Liver (tissue), 8 donors: ENCODE measurements at regions not wholly inside any gene's neighbourhood (a gene's known extent, or its start where the extent isn't known, plus 50 kb on each side); places are given as distances from the start of the nearest gene placed in this dataset.

ENCODE experiments used
- DNase-seq: peaks from one replicate; pipeline ENCODE4 v3.0.0-alpha.2; 2017; ENCODE audit warnings: low spot score
- H3K27ac ChIP-seq, 2 donors: one replicate each; pipeline ENCODE4 v1.7.0; 2013; ENCODE audit warnings: inconsistent platforms in 2 of 2, low read length in 2 of 2, control low read depth in 1 of 2, low read depth in 1 of 2, mild to moderate bottlenecking in 1 of 2
- H3K27me3 ChIP-seq, 4 donors: one replicate each; pipeline versions ENCODE4 v1.6.1 to v1.7.0; 2013; ENCODE audit warnings: low read length in 3 of 4, inconsistent platforms in 1 of 4, mild to moderate bottlenecking in 1 of 4, moderate library complexity in 1 of 4; ENCODE audit not compliant: control insufficient read depth in 4 of 4, insufficient read depth in 4 of 4
- H3K36me3 ChIP-seq, 4 donors: one replicate each; pipeline versions ENCODE4 v1.6.1 to v1.7.0; 2013; ENCODE audit warnings: low read length in 3 of 4, mild to moderate bottlenecking in 3 of 4, low read depth in 1 of 4, moderate library complexity in 1 of 4; ENCODE audit not compliant: control insufficient read depth in 4 of 4, insufficient read depth in 3 of 4
- H3K4me1 ChIP-seq, 4 donors: one replicate each; pipeline versions ENCODE4 v1.6.1 to v1.7.0; 2013; ENCODE audit warnings: low read length in 3 of 4, mild to moderate bottlenecking in 3 of 4, moderate library complexity in 1 of 4; ENCODE audit not compliant: control insufficient read depth in 4 of 4, insufficient read depth in 4 of 4
- H3K4me3 ChIP-seq, 3 donors: one replicate each; pipeline versions ENCODE4 v1.6.1 to v1.7.0; 2013; ENCODE audit warnings: low read length in 3 of 3, control low read depth in 1 of 3, low read depth in 1 of 3, mild to moderate bottlenecking in 1 of 3
- H3K9ac ChIP-seq, 2 donors: one replicate each; pipeline ENCODE4 v1.7.0; 2013; ENCODE audit warnings: low read length in 2 of 2, mild to moderate bottlenecking in 2 of 2, moderate library complexity in 2 of 2, control low read depth in 1 of 2, low read depth in 1 of 2
- H3K9me3 ChIP-seq, 4 donors: one replicate each; pipeline versions ENCODE4 v1.6.1 to v1.7.0; 2013; ENCODE audit warnings: low read length in 3 of 4; ENCODE audit not compliant: control insufficient read depth in 4 of 4
- ATF3 ChIP-seq: IDR thresholded peaks from 2 replicates; pipeline ENCODE4 v1.6.1; 2016; ENCODE audit warnings: antibody characterized with exemption
- CTCF ChIP-seq: fragments of 150-350 bp; IDR thresholded peaks from 2 replicates; pipeline ENCODE4 v1.5.1; 2017; ENCODE audit warnings: improper control_type of control experiment, low read depth, low read length; ENCODE audit not compliant: missing input control
- EGR1 ChIP-seq, 2 donors: IDR thresholded peaks; 2 replicates each; pipeline ENCODE4 v1.6.1; 2016 to 2018; ENCODE audit warnings: antibody characterized with exemption in 2 of 2, low read depth in 2 of 2
- FOXA1 ChIP-seq: IDR thresholded peaks from 2 replicates; pipeline ENCODE4 v1.6.1; 2016; ENCODE audit warnings: antibody characterized with exemption
- FOXA2 ChIP-seq: IDR thresholded peaks from 2 replicates; pipeline ENCODE4 v1.6.1; 2016; ENCODE audit warnings: antibody characterized with exemption
- GABPA ChIP-seq, 2 donors: IDR thresholded peaks in 1 of 2; conservative IDR thresholded peaks in 1 of 2; 2 replicates each; pipeline ENCODE4 v1.6.1; 2016; ENCODE audit warnings: antibody characterized with exemption in 2 of 2, mild to moderate bottlenecking in 1 of 2, moderate library complexity in 1 of 2
- HNF4A ChIP-seq, 2 donors: conservative IDR thresholded peaks; 2 replicates each; pipeline ENCODE4 v1.6.1; 2016; ENCODE audit warnings: antibody characterized with exemption in 2 of 2, mild to moderate bottlenecking in 2 of 2
- HNF4G ChIP-seq: IDR thresholded peaks from 2 replicates; pipeline ENCODE4 v1.6.1; 2016; ENCODE audit warnings: antibody characterized with exemption
- JUND ChIP-seq, 2 donors: IDR thresholded peaks; 2 replicates each; pipeline ENCODE4 v1.6.1; 2016; ENCODE audit warnings: antibody characterized with exemption in 2 of 2
- NR2F2 ChIP-seq: IDR thresholded peaks from 2 replicates; pipeline ENCODE4 v1.6.1; 2016; ENCODE audit warnings: antibody characterized with exemption
- RAD21 ChIP-seq, 2 donors: IDR thresholded peaks; 2 replicates each; pipeline ENCODE4 v1.6.1; 2016; ENCODE audit warnings: antibody characterized with exemption in 2 of 2, mild to moderate bottlenecking in 2 of 2
- RXRA ChIP-seq, 2 donors: IDR thresholded peaks; 2 replicates each; pipeline ENCODE4 v1.6.1; 2017 to 2018; ENCODE audit warnings: antibody characterized with exemption in 2 of 2, mild to moderate bottlenecking in 1 of 2
- SP1 ChIP-seq: IDR thresholded peaks from 2 replicates; pipeline ENCODE4 v1.6.1; 2018; ENCODE audit warnings: antibody characterized with exemption, mild to moderate bottlenecking
- TAF1 ChIP-seq: conservative IDR thresholded peaks from 2 replicates; pipeline ENCODE4 v1.6.1; 2016; ENCODE audit warnings: antibody characterized with exemption, mild to moderate bottlenecking
- YY1 ChIP-seq: IDR thresholded peaks from 2 replicates; pipeline ENCODE4 v1.6.1; 2016; ENCODE audit warnings: antibody characterized with exemption, mild to moderate bottlenecking
- ZBTB33 ChIP-seq: IDR thresholded peaks from 2 replicates; pipeline ENCODE4 v1.6.1; 2016; ENCODE audit warnings: antibody characterized with exemption
- WGBS: extraction: QIAGEN DNeasy Blood & Tissue Kit; methylation state at CpG from one replicate; pipeline ENCODE4 v1.1.7; 2013; 5-methylcytosine and 5-hydroxymethylcytosine counted together
- TF ChIP-seq, protein P1 (sequence below): IDR thresholded peaks from 2 replicates; pipeline ENCODE4 v1.6.1; 2016; ENCODE audit warnings: antibody characterized with exemption
- TF ChIP-seq, protein P2 (sequence below): IDR thresholded peaks from 2 replicates; pipeline ENCODE4 v1.6.1; 2016; ENCODE audit warnings: antibody characterized with exemption, mild to moderate bottlenecking
- donor health status: healthy.
- donor health status: healthy.
- donor health status: healthy.
- donor health status: healthy.
- donor health status: healthy.

- H3K27me3 ChIP-seq = no peaks in the 10 kb centered on the region
- no peak for DNase-seq
- no peaks in the 10 kb centered on the region for H3K9me3 ChIP-seq
- H3K27ac ChIP-seq = no peak overlapping the region
- H3K9ac ChIP-seq = no peak overlapping the region
- H3K4me1 ChIP-seq = no peaks in the 10 kb centered on the region
- no peak overlapping the region for H3K4me3 ChIP-seq
- no peak for TF ChIP-seq ZBTB33
- no peak for TF ChIP-seq HNF4G
- no peak for TF ChIP-seq GABPA (IDR thresholded peaks at IDR 0.05 in 1 of 2, conservative IDR thresholded peaks at IDR 0.05 in 1 of 2)
- TF ChIP-seq RAD21 (IDR thresholded peaks at IDR 0.05) = no peak
- no peak for TF ChIP-seq ATF3
- TF ChIP-seq YY1 = no peak
- TF ChIP-seq NR2F2 = no peak
- no peak for TF ChIP-seq CTCF
- no peak for TF ChIP-seq FOXA2
- no peak for TF ChIP-seq HNF4A (conservative IDR thresholded peaks at IDR 0.05)
- no peak for TF ChIP-seq TAF1
- TF ChIP-seq RXRA (IDR thresholded peaks at IDR 0.05) = no peak
- TF ChIP-seq JUND (IDR thresholded peaks at IDR 0.05) = no peak
- TF ChIP-seq, protein P1, sequence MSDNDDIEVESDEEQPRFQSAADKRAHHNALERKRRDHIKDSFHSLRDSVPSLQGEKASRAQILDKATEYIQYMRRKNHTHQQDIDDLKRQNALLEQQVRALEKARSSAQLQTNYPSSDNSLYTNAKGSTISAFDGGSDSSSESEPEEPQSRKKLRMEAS = no peak
- no peak for TF ChIP-seq FOXA1
- TF ChIP-seq, protein P2, sequence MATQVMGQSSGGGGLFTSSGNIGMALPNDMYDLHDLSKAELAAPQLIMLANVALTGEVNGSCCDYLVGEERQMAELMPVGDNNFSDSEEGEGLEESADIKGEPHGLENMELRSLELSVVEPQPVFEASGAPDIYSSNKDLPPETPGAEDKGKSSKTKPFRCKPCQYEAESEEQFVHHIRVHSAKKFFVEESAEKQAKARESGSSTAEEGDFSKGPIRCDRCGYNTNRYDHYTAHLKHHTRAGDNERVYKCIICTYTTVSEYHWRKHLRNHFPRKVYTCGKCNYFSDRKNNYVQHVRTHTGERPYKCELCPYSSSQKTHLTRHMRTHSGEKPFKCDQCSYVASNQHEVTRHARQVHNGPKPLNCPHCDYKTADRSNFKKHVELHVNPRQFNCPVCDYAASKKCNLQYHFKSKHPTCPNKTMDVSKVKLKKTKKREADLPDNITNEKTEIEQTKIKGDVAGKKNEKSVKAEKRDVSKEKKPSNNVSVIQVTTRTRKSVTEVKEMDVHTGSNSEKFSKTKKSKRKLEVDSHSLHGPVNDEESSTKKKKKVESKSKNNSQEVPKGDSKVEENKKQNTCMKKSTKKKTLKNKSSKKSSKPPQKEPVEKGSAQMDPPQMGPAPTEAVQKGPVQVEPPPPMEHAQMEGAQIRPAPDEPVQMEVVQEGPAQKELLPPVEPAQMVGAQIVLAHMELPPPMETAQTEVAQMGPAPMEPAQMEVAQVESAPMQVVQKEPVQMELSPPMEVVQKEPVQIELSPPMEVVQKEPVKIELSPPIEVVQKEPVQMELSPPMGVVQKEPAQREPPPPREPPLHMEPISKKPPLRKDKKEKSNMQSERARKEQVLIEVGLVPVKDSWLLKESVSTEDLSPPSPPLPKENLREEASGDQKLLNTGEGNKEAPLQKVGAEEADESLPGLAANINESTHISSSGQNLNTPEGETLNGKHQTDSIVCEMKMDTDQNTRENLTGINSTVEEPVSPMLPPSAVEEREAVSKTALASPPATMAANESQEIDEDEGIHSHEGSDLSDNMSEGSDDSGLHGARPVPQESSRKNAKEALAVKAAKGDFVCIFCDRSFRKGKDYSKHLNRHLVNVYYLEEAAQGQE = no peak
- TF ChIP-seq EGR1 (IDR thresholded peaks at IDR 0.05; ENCODE audit: low read depth in 2 of 2) = no peak
- no peak for TF ChIP-seq SP1
- H3K36me3 ChIP-seq = no peaks in the 10 kb centered on the region
- WGBS = 38% methylated on average over 6 of the region's 6 CpGs
Measured at GRCh38 chr3:162892921-162893793, 1396.5 kb downstream of the OTOL1 start.
